GM18858 (cell line): ENCODE measurements at regions not wholly inside any gene's neighbourhood (a gene's known extent, or its start where the extent isn't known, plus 50 kb on each side); places are given as distances from the start of the nearest gene placed in this dataset.

ENCODE experiments used
- ATAC-seq: cut with Tn5 transposase; IDR thresholded peaks from one replicate; pipeline ENCODE4 v1.9.1; 2021; ENCODE audit not compliant: unreplicated experiment

- no peak for ATAC-seq
Measured at GRCh38 chr13:40136896-40137295, 481.4 kb downstream of the COG6 start.

GRCh38 chr13:40137400-40137799 lies 481.9 kb downstream of the COG6 start:
- no peak for ATAC-seq

GRCh38 chr13:40139896-40140520 lies 484.5 kb downstream of the COG6 start:
- no peak for ATAC-seq

- no peak for ATAC-seq
Measured at GRCh38 chr13:40141859-40142555, 486.5 kb downstream of the COG6 start.

- no peak for ATAC-seq
Measured at GRCh38 chr13:40143106-40143505, 487.6 kb downstream of the COG6 start.

- no peak for ATAC-seq
Measured at GRCh38 chr13:40143559-40143958, 488.1 kb downstream of the COG6 start.

GRCh38 chr13:40145139-40145538 lies 489.7 kb downstream of the COG6 start:
- no peak for ATAC-seq

GRCh38 chr13:40146063-40146462 lies 490.6 kb downstream of the COG6 start:
- no peak for ATAC-seq

- no peak for ATAC-seq
Measured at GRCh38 chr13:40146611-40147117, 491.2 kb downstream of the COG6 start.

- ATAC-seq, result no peak
Measured at GRCh38 chr13:40148101-40148500, 492.6 kb downstream of the COG6 start.

- ATAC-seq, result no peak
Measured at GRCh38 chr13:40148742-40149141, 493.3 kb downstream of the COG6 start.

- no peak for ATAC-seq
Measured at GRCh38 chr13:40149611-40150274, 494.3 kb downstream of the COG6 start.

- no peak for ATAC-seq
Measured at GRCh38 chr13:40151673-40152072, 496.2 kb downstream of the COG6 start.

- ATAC-seq, result no peak
Measured at GRCh38 chr13:40152145-40152544, 496.7 kb downstream of the COG6 start.

GRCh38 chr13:40152922-40153321 lies 497.5 kb downstream of the COG6 start:
- ATAC-seq, result no peak

GRCh38 chr13:40153516-40153915 lies 498.1 kb downstream of the COG6 start:
- ATAC-seq, result no peak

- no peak for ATAC-seq
Measured at GRCh38 chr13:40155201-40155600, 499.7 kb downstream of the COG6 start.

GRCh38 chr13:40158218-40158617 lies 502.8 kb downstream of the COG6 start:
- ATAC-seq, result no peak

GRCh38 chr13:40158757-40159156 lies 503.3 kb downstream of the COG6 start:
- ATAC-seq, result no peak

GRCh38 chr13:40159736-40160135 lies 504.3 kb downstream of the COG6 start:
- no peak for ATAC-seq

GRCh38 chr13:40160618-40161350 lies 505.3 kb downstream of the COG6 start:
- ATAC-seq, result no peak
